BJ (cell line): ENCODE measurements at regions not wholly inside any gene's neighbourhood (a gene's known extent, or its start where the extent isn't known, plus 50 kb on each side); places are given as distances from the start of the nearest gene placed in this dataset.

Experiments
- CTCF ChIA-PET: fragments of 350-600 bp; formaldehyde crosslinking; extraction: SDS; loops from one replicate; lab custom pipeline; 2021; ENCODE audit warnings: antibody characterized with exemption, inconsistent platforms; lab: Yijun Ruan, JAX
- POLR2A ChIA-PET: fragments of 300-600 bp; sonication (Branson Sonifier 250); formaldehyde crosslinking; extraction: SDS; loops from one replicate; lab custom pipeline; 2021; ENCODE audit warnings: antibody characterized with exemption; lab: Charles Lee
- DNase-seq: peaks from one replicate; pipeline ENCODE4 v3.0.0-alpha.2; 2011; ENCODE audit warnings: low read depth
- H3K27me3 ChIP-seq: 2 replicates; pipeline ENCODE4 v1.6.0; 2011; ENCODE audit warnings: low read length; ENCODE audit not compliant: control insufficient read depth, insufficient read depth
- H3K36me3 ChIP-seq: 2 replicates; pipeline ENCODE4 v1.5.1; 2011; ENCODE audit warnings: low read length; ENCODE audit not compliant: control insufficient read depth, insufficient read depth
- H3K4me3 ChIP-seq: 2 replicates; pipeline ENCODE4 v1.5.1; 2011; ENCODE audit warnings: low read depth, mild to moderate bottlenecking, control low read depth, low read length
- TF ChIP-seq, protein P1 (sequence below): IDR thresholded peaks from 2 replicates; pipeline ENCODE4 v1.5.1; 2011; ENCODE audit warnings: low read depth, mild to moderate bottlenecking, control low read depth, inconsistent platforms, low read length, moderate library complexity; ENCODE audit not compliant: insufficient read depth

DNA sequence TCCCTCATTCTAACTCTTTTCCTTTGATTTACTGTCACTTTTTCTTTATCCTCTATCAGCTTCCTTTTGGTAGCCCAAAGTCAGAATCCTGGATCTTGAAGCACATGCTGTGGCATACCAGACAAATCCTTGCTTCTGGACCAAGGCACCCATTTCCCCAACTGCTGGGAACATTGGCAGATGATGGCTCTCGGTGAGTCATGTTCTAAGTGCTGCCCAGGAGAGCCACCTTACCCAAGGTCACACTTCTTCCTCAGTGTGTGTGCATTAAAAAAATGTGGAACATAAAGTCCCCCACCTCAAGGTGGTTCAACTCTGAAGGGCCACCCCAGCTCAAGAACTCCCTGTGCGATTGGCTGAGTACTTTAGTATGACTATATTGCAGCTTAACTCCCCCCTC is 141.4 kb upstream of the PUM3 start:
- Histone ChIP-seq H3K36me3 (no peaks in the 10 kb centered on the region), H3K4me3 (no peak overlapping the region), H3K27me3 (no peaks in the 10 kb centered on the region)
- POLR2A ChIA-PET = no interaction called here
- TF ChIP-seq, protein P1, sequence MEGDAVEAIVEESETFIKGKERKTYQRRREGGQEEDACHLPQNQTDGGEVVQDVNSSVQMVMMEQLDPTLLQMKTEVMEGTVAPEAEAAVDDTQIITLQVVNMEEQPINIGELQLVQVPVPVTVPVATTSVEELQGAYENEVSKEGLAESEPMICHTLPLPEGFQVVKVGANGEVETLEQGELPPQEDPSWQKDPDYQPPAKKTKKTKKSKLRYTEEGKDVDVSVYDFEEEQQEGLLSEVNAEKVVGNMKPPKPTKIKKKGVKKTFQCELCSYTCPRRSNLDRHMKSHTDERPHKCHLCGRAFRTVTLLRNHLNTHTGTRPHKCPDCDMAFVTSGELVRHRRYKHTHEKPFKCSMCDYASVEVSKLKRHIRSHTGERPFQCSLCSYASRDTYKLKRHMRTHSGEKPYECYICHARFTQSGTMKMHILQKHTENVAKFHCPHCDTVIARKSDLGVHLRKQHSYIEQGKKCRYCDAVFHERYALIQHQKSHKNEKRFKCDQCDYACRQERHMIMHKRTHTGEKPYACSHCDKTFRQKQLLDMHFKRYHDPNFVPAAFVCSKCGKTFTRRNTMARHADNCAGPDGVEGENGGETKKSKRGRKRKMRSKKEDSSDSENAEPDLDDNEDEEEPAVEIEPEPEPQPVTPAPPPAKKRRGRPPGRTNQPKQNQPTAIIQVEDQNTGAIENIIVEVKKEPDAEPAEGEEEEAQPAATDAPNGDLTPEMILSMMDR = no peak
- no peak for DNase-seq
- CTCF ChIA-PET = interaction anchor here (0.7 to 1.3 kb wide), 3 partner anchors 26 to 244 kb away, joined by 3 read pairs; no protein-coding TSS in a partner anchor

- Histone ChIP-seq H3K27me3 (no peaks in the 10 kb centered on the region), H3K4me3 (no peak overlapping the region), H3K36me3 (no peaks in the 10 kb centered on the region)
- POLR2A ChIA-PET = no interaction called here
- DNase-seq = no peak
- CTCF ChIA-PET = interaction anchor here (1.1 kb wide), 1 partner anchor 245 kb away, joined by 3 read pairs; no protein-coding TSS in a partner anchor
- TF ChIP-seq, protein P1 = no peak
These were observed 140.6 kb upstream of the PUM3 start for GRCh38 chr9:2984491-2984890.

DNA sequence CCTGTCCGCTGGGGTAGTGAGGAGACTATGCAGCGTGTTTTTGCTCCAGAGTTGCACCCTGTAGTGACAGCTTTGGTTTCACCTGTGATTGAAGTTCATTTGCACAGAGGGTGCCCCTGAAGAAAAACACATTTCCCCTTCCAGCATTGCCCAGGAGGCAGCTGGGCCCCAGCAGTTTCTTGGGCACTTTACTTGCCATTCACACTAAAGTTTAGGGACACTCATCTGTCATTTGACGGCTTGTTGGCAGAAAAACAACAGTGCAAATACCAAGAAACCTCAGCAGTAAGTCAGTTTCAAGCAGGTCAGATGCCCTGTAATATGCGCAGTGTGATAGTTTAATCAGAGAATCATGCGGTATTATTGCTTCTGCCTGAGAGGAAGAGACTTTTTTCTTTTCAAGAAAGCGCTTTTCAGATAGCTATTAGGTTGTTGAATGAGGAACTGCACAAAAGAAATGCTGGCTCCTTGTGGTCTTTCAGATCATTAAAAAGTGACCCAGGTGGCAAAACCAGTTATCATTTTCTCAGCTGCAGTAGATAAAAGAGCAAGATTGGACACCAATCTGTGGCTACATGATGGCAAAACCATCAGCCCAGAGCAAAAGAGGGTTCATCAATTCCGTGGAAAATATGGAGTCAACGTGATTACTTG is 136.2 kb upstream of the PUM3 start:
- TF ChIP-seq, protein P1 = no peak
- CTCF ChIA-PET = no interaction called here

GRCh38 chr9:2972475-2972874 is 128.6 kb upstream of the PUM3 start:
- CTCF ChIA-PET = no interaction called here

More for the DNA sequence above, 136.2 kb upstream of the PUM3 start:
- Histone ChIP-seq H3K36me3 (no peaks in the 10 kb centered on the region), H3K4me3 (no peak overlapping the region), H3K27me3 (no peaks in the 10 kb centered on the region)
- POLR2A ChIA-PET = no interaction called here
- no peak for DNase-seq

GRCh38 chr9:2970864-2971263 is 127.0 kb upstream of the PUM3 start:
- CTCF ChIA-PET = no interaction called here
- POLR2A ChIA-PET = no interaction called here
- no peak for DNase-seq

More at GRCh38 chr9:2972475-2972874, 128.6 kb upstream of the PUM3 start:
- Histone ChIP-seq H3K36me3 (no peaks in the 10 kb centered on the region), H3K27me3 (no peaks in the 10 kb centered on the region), H3K4me3 (no peak overlapping the region)
- POLR2A ChIA-PET = no interaction called here
- TF ChIP-seq, protein P1 = no peak
- no peak for DNase-seq

More at GRCh38 chr9:2970864-2971263, 127.0 kb upstream of the PUM3 start:
- Histone ChIP-seq H3K36me3 (no peaks in the 10 kb centered on the region), H3K27me3 (no peaks in the 10 kb centered on the region), H3K4me3 (no peak overlapping the region)
- TF ChIP-seq, protein P1 = no peak
